Ishikawa (cell line): ENCODE measurements at regions not wholly inside any gene's neighbourhood (a gene's known extent, or its start where the extent isn't known, plus 50 kb on each side); places are given as distances from the start of the nearest gene placed in this dataset.

Experiments used
- CEBPB ChIP-seq: IDR thresholded peaks from 2 replicates; pipeline ENCODE4 v1.6.1; 2012
- EP300 ChIP-seq: IDR thresholded peaks from 2 replicates; pipeline ENCODE4 v1.6.1; 2012; ENCODE audit warnings: borderline replicate concordance
- MAX ChIP-seq: IDR thresholded peaks from 2 replicates; pipeline ENCODE4 v1.6.1; 2012
- TAF1 ChIP-seq: IDR thresholded peaks from 2 replicates; pipeline ENCODE4 v1.6.1; 2012; ENCODE audit warnings: low read depth, mild to moderate bottlenecking
- TEAD4 ChIP-seq: IDR thresholded peaks from 2 replicates; pipeline ENCODE4 v1.6.1; 2012
- USF1 ChIP-seq: IDR thresholded peaks from 2 replicates; pipeline ENCODE4 v1.6.1; 2012

DNA sequence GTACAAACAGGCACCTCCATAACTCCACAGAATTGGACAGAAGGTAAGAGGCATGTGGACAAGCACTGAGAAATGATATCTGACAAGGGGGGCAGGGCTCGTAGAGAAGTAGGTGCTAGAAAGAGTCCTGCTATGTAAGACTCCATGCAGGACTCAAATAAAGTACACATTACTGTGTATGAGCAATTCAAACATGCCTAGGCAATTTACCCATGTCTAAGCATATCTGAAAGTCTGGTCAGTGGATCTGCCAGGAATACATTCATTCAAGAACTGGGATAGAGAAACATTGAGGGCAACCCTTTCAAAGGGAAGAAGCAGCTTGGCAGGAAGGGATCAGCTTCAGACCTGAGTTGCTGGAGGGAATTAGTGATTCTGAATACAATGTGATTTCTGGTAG lies 174.1 kb upstream of the MCTP2 start:
- TF ChIP-seq CEBPB (no peak), EP300 (no peak), MAX (no peak), TAF1 (no peak), USF1 (no peak), TEAD4 (no peak)
